Dendritic cell treated with granulocyte-macrophage colony-stimulating factor and Interleukin-4, amounts not matched to agents 40 ng/mL and 50 ng/mL, for 4 days (primary cell): ENCODE measurements at regions not wholly inside any gene's neighbourhood (a gene's known extent, or its start where the extent isn't known, plus 50 kb on each side); places are given as distances from the start of the nearest gene placed in this dataset.

Experiments used
- H3K27ac Mint-ChIP-seq: one replicate; pipeline ENCODE4 v1.8.0; 2022; ENCODE audit warnings: mild to moderate bottlenecking, mixed read lengths
- H3K27me3 Mint-ChIP-seq: one replicate; pipeline ENCODE4 v1.8.0; 2022; ENCODE audit warnings: mild to moderate bottlenecking, mixed read lengths
- H3K36me3 Mint-ChIP-seq: one replicate; pipeline ENCODE4 v1.8.0; 2022; ENCODE audit warnings: low read depth, mixed read lengths
- H3K4me1 Mint-ChIP-seq: one replicate; pipeline ENCODE4 v1.8.0; 2022; ENCODE audit warnings: low read depth, mixed read lengths
- H3K4me3 Mint-ChIP-seq: one replicate; pipeline ENCODE4 v1.8.0; 2022; ENCODE audit warnings: mild to moderate bottlenecking, moderate library complexity, mixed read lengths
- H3K9me3 Mint-ChIP-seq: one replicate; pipeline ENCODE4 v1.8.0; 2022; ENCODE audit warnings: mixed read lengths
- intact Hi-C: fragments of 100-400 bp; cut with micrococcal nuclease; formaldehyde crosslinking; loops from one replicate; pipeline ENCODE4 v1.15.0; 2022

DNA sequence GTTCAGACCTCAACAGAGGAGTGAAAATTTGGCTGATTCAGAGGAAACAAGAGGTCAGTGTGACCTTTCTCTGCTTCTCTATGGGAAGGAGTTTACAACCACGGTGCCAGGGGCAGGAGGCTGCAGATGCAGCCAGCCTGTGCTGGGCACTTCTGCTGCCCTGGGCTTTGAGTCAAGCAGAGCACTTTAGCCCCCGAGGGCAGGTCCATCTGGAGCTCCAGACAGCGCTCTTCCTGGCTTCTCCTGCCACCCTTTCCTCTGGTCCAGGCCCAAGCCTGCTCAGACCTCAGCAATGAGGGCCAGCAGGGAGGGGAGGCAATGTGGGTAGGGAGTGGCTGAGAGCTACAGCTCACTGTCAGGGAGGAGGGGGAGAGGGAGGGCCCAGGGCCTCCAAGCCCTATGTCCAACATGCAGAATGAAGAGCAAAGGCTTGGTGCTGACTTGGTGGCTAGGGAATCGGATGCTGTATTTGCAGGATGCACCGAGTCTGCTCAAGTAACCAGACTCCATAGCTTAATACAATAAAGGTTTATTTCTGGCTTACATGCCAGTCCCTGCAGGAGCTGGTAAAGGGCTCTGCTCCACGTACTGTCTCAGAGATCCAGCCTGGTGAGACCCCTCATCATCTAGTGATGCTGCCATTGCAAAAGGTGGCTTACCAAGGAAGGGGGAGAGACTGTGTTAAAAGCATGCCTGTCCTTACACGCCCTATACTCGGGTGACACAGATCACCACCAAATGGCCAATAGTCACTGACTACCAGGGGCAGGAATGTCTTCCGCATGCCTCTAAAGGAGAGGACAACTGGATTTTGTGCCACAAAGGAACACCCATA is 481.6 kb downstream of the RPS24 start:
- H3K27ac Mint-ChIP-seq: no peak overlapping the region
- H3K27me3 Mint-ChIP-seq: peaks cover 29% of the 10 kb centered on the region
- H3K4me3 Mint-ChIP-seq: no peak overlapping the region
- H3K36me3 Mint-ChIP-seq: no peaks in the 10 kb centered on the region
- H3K4me1 Mint-ChIP-seq: no peaks in the 10 kb centered on the region
- H3K9me3 Mint-ChIP-seq: no peaks in the 10 kb centered on the region
- intact Hi-C loops: no loop called here

- intact Hi-C loops: no loop called here
- no peak overlapping the region for H3K27ac Mint-ChIP-seq
- H3K9me3 Mint-ChIP-seq: no peaks in the 10 kb centered on the region
- H3K27me3 Mint-ChIP-seq: peaks cover 29% of the 10 kb centered on the region
- no peaks in the 10 kb centered on the region for H3K36me3 Mint-ChIP-seq
- no peaks in the 10 kb centered on the region for H3K4me1 Mint-ChIP-seq
- no peak overlapping the region for H3K4me3 Mint-ChIP-seq
Observed at GRCh38 chr10:78515873-78516153, 482.1 kb downstream of the RPS24 start.

DNA sequence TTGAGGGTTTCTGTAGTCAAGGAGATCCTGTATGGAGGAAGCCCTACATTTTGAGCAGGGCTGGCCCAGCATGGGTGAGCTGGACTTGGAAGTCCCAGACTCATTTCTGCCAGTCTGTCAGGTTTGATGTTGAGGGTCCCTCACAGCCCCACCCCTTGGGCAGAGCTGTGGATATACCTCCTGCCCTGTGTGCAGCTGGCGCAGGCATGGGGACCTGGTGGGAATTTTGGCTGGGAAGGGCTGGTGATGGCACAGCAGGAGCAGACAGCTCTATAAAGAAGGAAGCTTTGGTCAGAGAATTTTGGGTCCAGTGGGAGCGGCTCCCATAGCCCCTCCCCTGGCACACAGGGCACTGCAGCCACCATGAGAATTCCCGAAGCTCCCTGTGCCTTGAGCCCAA is 482.6 kb downstream of the RPS24 start:
- H3K27me3 Mint-ChIP-seq: peaks cover 29% of the 10 kb centered on the region
- no peaks in the 10 kb centered on the region for H3K4me1 Mint-ChIP-seq
- no peaks in the 10 kb centered on the region for H3K36me3 Mint-ChIP-seq
- intact Hi-C loops: no loop called here
- no peak overlapping the region for H3K27ac Mint-ChIP-seq
- H3K9me3 Mint-ChIP-seq: no peaks in the 10 kb centered on the region
- H3K4me3 Mint-ChIP-seq: no peak overlapping the region

- Mint-ChIP-seq H3K9me3 (no peaks in the 10 kb centered on the region), H3K4me1 (no peaks in the 10 kb centered on the region), H3K27me3 (peaks cover 25% of the 10 kb centered on the region), H3K36me3 (no peaks in the 10 kb centered on the region), H3K4me3 (no peak overlapping the region), H3K27ac (no peak overlapping the region)
- intact Hi-C loops: no loop called here
Observed at GRCh38 chr10:78516756-78517155, 483.1 kb downstream of the RPS24 start.

- Mint-ChIP-seq H3K4me1 (no peaks in the 10 kb centered on the region), H3K27ac (no peak overlapping the region), H3K27me3 (peaks cover 25% of the 10 kb centered on the region), H3K36me3 (no peaks in the 10 kb centered on the region), H3K4me3 (no peak overlapping the region), H3K9me3 (no peaks in the 10 kb centered on the region)
- intact Hi-C loops: no loop called here
Observed at GRCh38 chr10:78518224-78518623, 484.6 kb downstream of the RPS24 start.

DNA sequence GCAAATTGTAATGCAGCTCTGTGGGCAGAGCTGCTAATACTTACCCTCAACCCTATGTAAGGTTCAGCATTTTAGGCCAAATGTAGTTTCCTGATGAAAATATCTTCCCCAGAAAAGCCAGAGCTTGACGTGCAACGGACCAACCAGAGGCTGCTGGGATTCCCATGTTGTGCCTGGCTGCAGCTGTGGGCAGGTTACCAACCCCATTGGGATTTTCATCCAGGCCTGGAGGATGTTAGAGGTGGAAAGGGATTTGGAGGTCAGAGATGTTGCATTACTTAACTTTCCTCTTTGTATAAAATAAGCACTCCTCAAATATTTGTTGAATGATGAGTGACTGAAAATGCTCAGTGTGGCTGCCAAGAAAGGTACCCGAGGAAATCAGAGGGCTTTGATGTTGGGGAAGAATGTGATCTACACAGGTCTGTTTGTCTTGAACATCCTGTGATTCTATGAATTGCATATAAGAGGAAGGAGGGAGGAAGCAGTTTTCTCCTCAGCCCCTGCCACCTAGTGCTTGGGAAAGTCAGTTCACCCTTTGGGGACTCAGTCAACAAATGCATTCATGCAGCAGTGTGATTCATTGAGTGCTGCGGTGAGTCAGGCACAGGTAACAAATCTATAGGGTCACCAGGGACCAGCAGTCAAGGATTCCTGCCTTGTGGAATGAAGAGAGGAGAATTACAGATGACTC is 487.2 kb downstream of the RPS24 start:
- Mint-ChIP-seq H3K27me3 (peaks cover 23% of the 10 kb centered on the region), H3K9me3 (no peaks in the 10 kb centered on the region), H3K27ac (no peak overlapping the region), H3K4me3 (no peak overlapping the region), H3K4me1 (no peaks in the 10 kb centered on the region), H3K36me3 (no peaks in the 10 kb centered on the region)
- intact Hi-C loops: no loop called here

DNA sequence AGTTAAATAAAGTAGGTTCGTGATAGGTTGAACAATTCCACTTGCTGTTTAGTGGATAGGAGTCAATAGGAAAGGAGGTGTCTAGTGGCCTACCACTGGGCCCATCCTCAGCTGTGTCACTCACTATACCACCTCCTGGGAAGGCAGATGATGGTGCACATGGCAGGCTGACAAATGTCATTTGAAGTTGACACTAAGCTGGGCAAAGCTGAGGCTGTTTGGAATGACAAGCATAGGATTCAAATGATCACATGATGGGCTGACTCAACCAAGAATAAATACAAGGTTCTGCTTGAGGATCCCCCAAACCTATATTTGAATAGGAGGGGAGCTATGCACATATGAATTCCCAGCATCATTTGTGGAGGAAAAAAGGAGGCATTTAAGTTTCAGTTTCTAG is 489.8 kb downstream of the RPS24 start:
- H3K4me3 Mint-ChIP-seq: no peak overlapping the region
- H3K4me1 Mint-ChIP-seq: no peaks in the 10 kb centered on the region
- H3K36me3 Mint-ChIP-seq: no peaks in the 10 kb centered on the region
- H3K27ac Mint-ChIP-seq: no peak overlapping the region
- H3K27me3 Mint-ChIP-seq: peaks cover 9% of the 10 kb centered on the region
- H3K9me3 Mint-ChIP-seq: no peaks in the 10 kb centered on the region
- intact Hi-C loops: no loop called here

- peaks cover 5% of the 10 kb centered on the region for H3K27me3 Mint-ChIP-seq
- intact Hi-C loops: no loop called here
- H3K36me3 Mint-ChIP-seq: no peaks in the 10 kb centered on the region
- H3K4me1 Mint-ChIP-seq: no peaks in the 10 kb centered on the region
- no peaks in the 10 kb centered on the region for H3K9me3 Mint-ChIP-seq
- no peak overlapping the region for H3K4me3 Mint-ChIP-seq
- H3K27ac Mint-ChIP-seq: no peak overlapping the region
Observed at GRCh38 chr10:78524342-78524741, 490.7 kb downstream of the RPS24 start.

DNA sequence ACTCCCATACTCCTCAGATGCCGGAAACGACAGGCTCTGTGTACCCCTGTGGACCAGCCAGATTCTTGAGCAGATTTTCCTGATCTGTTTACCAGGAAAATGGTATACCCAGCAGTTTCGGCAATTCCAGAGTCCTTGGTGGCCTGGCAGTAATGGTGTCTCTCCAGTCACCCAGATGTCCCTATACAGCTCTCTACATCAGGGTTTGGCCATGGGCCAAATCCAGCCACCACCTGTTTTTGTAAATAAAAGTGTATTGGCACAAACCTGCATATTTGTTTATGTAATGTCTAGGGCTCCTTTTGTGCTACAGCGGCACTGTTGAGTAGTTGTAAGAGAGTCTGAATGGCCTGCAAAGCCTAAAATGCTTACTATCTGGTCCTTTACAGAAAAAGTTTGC is 491.3 kb downstream of the RPS24 start:
- intact Hi-C loops: no loop called here
- no peak overlapping the region for H3K4me3 Mint-ChIP-seq
- H3K9me3 Mint-ChIP-seq: no peaks in the 10 kb centered on the region
- peaks cover 5% of the 10 kb centered on the region for H3K27me3 Mint-ChIP-seq
- no peaks in the 10 kb centered on the region for H3K4me1 Mint-ChIP-seq
- H3K36me3 Mint-ChIP-seq: no peaks in the 10 kb centered on the region
- no peak overlapping the region for H3K27ac Mint-ChIP-seq

DNA sequence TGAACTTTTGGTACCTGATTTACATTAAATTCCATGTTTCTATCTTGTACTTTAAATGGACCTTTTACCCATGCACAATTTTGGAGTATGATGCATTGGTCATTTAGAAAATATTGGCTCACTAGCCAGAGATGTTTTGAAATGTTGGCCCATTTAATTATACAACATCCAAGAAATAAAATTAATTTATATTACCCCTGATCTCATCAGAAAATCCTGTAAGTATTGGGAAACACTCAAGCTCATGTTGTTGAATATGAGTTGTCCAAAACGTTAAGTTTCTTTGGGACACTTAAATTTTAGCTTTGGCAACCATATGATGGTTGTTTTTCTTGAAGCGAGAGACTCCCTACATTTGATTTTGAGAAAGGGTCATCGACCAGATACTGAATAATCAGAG is 492.7 kb downstream of the RPS24 start:
- Mint-ChIP-seq H3K27me3 (peaks cover 7% of the 10 kb centered on the region), H3K4me1 (no peaks in the 10 kb centered on the region), H3K4me3 (no peak overlapping the region), H3K9me3 (no peaks in the 10 kb centered on the region), H3K36me3 (no peaks in the 10 kb centered on the region), H3K27ac (no peak overlapping the region)
- intact Hi-C loops: no loop called here

GRCh38 chr10:78527296-78527695 is 493.6 kb downstream of the RPS24 start:
- Mint-ChIP-seq H3K4me3 (no peak overlapping the region), H3K4me1 (peaks cover 6% of the 10 kb centered on the region), H3K27me3 (peaks cover 10% of the 10 kb centered on the region), H3K36me3 (no peaks in the 10 kb centered on the region), H3K27ac (no peak overlapping the region), H3K9me3 (no peaks in the 10 kb centered on the region)
- intact Hi-C loops: no loop called here

GRCh38 chr10:78528749-78529204 is 495.1 kb downstream of the RPS24 start:
- Mint-ChIP-seq H3K27ac (no peak overlapping the region), H3K4me1 (peaks cover 20% of the 10 kb centered on the region), H3K27me3 (peaks cover 10% of the 10 kb centered on the region), H3K9me3 (no peaks in the 10 kb centered on the region), H3K4me3 (no peak overlapping the region), H3K36me3 (no peaks in the 10 kb centered on the region)
- intact Hi-C loops: no loop called here

DNA sequence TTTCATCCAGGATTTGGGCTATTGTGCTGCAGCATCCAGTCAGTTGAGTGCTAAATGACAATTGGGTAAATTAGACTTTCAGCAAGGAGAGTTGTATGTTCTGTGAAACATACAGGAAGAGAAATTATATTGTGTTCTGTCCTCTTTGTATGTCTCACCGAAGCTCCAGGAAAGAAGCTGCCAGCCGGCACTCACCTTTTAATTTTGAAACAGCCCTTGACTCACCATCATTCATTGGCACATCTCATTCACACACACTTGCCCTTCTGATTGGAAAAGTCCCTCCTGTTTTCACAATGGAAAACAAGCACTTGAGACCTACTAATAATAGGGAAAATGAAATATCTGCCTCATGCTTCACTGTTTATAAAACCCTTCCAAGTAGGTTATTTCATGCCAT is 495.6 kb downstream of the RPS24 start:
- no peaks in the 10 kb centered on the region for H3K36me3 Mint-ChIP-seq
- H3K4me3 Mint-ChIP-seq: no peak overlapping the region
- H3K9me3 Mint-ChIP-seq: no peaks in the 10 kb centered on the region
- peaks cover 9% of the 10 kb centered on the region for H3K27me3 Mint-ChIP-seq
- peaks cover 23% of the 10 kb centered on the region for H3K4me1 Mint-ChIP-seq
- intact Hi-C loops: no loop called here
- H3K27ac Mint-ChIP-seq: no peak overlapping the region

DNA sequence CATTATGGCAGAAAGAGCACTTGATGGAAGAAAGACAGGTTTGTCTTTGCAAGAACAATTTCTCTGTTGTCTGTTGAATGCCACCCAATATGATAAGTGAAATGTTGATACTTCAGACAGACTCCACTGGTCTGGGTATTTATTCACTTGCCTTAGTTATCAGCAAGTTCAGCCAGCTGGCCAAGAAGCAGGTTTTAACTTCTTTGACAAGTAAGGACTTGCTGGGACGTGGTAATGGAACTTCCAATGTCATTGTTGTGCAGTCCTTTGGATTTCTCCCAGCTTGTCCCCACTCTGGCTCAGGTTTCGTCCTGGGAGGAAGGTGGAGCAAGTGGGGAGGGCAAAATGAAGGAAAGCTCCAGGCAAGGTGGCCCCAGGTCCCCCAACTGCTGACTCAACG is 497.4 kb downstream of the RPS24 start:
- Mint-ChIP-seq H3K27ac (no peak overlapping the region), H3K4me3 (no peak overlapping the region), H3K9me3 (no peaks in the 10 kb centered on the region), H3K4me1 (peaks cover 23% of the 10 kb centered on the region), H3K36me3 (no peaks in the 10 kb centered on the region), H3K27me3 (peaks cover 5% of the 10 kb centered on the region)
- intact Hi-C loops: no loop called here
